HG02678 (cell line): ENCODE measurements at regions not wholly inside any gene's neighbourhood (a gene's known extent, or its start where the extent isn't known, plus 50 kb on each side); places are given as distances from the start of the nearest gene placed in this dataset.

ENCODE experiments used
- ATAC-seq: cut with Tn5 transposase; IDR thresholded peaks from one replicate; pipeline ENCODE4 v1.9.1; 2021; ENCODE audit warnings: mild to moderate bottlenecking, moderate library complexity; ENCODE audit not compliant: unreplicated experiment

DNA sequence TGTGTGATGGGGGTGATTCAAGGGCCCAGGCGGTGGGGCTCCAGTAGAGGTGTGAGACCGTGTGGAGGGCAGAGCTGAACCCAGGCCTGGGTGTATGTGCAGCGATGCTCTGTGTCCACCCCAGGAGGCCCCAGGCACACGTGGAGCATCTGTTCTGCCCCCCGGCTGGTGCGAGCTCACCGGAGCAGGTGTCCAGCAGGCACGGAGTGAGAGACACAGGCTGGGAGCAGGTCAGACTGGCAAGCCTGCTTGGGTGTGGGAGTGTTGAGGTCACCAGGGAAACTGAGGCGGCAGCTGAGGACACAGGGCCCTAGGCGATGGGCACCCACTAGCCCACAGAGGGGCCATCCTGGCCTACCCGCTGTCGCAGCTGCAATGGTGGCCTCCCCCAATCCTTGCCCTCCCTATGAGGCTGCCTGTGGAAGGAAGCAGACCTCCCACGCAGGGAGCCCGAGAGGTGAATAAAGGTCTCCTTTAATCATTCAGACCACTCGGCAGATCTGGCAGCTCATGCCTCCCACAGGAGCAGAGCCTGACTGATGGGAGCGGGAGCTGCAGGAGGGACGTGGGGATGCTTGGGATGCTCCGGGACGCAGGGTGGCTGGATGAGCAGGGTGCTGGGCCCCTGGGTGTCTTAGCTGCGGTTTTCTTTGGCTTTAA, 1165.1 kb downstream of the BRD1 start:
- no peak for ATAC-seq

DNA sequence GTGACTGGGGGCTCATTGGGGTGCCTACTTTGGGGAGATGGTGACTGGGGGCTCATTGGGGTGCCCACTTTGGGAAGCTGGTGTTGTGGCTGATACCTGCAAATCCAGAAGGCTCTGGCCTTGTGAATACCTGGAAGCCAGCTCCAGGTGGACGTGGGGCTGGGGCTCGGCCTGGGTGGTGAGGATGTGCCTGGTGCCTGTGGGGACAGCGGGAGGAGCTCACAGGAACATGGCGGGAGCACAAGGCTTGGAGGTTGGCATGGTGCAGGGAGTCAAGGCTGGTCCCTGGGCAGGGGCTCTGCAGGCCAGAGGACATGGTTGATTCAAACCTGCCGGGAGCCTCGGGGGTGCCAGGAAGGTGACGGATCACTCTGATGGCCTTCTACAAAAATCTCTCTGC, 1165.7 kb downstream of the BRD1 start:
- no peak for ATAC-seq

DNA sequence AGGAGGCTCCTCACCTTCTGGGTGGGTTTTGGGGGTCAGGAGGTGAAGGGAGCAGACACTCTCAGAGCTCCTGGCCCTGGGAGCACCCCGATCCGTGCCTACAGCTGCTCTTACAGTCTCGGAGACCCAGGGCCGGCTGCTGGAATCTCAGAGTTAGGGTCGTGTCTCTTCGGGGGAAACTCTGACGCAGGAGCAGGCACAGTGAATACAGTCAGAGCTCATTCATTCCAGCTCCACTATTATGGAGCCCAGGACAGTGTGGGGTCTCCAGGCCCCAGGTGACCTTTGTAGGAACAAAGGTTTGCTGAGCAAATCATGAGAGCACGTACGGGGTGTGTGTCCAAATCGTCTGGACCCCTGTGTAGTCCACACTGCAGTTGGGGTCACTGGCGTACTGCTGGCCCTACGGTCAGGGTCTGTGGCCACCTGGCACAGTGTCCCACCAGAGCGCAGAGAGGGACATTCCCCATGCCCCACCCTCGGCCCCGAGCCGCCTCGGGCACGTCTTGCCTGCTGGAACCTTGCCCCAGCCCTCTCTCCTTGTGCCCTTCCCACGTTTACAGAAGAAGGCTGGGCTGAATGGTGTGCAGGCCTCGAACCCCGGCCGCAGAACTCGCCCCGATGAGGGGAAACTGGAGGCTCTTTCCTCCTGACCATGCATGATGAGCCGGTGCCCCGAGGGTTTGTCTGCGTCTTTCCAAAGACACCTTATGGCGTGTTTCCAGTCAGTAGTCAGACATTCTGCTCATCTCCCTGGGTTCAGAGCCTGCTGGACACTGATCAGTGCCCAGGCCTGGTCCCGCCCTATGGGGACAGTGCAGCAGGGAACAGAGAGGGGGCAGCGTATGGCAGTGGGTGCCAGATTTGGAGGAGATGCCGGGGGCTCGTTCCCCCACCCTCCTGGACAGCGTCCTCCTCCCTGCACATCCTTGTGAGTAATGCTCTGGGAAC, 1166.6 kb downstream of the BRD1 start:
- ATAC-seq = no peak

DNA sequence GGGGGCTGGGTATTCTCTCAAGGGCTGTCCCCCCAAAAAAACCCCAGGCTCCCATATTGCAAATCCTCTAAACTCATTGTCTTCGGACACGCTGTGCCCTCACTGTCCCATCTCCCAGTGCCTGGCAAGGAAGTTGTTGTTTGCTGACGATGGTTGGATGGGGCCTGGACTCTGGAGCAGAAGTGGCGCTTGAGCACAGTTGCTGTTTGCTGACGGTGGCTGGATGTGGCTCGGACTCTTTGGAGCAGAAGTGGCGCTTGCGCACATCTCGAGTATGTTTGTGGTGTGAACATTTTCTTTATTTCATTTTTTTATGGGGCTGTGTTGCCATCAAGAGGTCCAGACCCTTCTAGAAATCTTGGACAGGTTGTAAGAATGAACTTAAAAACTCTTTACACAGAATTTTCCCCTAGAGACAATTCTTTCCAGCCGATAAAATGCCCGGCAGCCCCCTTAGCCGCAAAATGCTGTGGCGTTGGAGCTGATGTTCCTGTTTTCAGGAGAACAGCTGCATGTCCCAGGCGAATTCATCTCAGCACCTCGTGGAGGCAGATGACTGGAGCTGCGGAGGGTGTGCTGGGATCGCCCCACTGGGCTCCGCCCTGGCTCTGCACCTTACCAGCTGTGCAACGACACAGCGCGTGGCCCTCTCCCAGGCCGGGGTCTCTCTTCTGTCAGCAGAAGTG, 1167.4 kb downstream of the BRD1 start:
- ATAC-seq = no peak

DNA sequence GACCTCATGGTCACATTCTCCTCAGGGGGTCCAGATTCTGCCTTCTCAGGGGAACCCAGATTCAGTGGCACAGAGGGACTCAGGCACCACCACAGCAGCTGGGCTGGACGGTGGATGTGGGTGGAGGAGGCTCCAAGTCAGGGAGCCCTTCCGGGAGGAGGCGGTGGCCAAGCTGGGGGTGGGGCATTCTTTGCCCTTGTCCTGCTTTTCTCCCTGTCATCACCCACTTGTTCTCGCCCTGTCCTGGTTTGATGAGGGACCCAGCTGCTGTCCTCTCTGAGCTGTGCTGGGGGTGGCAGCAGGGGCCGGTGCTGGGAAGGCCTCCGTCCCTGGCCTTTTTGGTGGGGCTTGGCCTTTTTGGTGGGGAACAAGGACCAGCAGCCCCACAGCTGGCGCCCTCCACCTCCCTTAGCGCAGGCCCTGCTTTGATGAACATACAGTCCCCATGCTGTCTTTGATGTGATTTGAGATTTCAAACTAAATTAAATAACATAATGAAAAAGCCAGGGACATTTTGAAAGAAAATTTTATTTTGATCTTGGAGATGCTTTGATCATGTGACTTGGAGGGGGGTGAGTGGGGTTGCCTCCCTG, 1168.2 kb downstream of the BRD1 start:
- ATAC-seq = no peak

DNA sequence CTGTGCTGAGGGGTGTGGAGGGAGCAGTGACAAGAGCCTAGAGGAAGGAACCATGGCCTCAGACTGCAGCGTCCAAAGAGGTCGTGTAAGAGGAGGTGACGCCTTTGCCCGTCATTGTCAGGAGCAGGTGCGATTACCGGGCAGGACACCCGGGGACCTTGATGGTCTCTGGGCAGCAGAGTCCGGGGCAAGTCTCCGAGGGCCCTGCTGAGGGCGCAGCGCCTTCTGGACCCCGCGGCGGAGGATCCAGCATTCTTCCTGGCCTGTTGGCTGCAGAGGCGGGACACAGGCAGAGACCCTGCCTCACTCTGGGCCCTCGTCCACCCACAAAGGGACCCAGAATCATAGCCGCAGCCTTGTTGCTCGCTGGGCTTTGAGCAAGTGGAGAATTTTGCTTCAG, 1168.8 kb downstream of the BRD1 start:
- no peak for ATAC-seq

DNA sequence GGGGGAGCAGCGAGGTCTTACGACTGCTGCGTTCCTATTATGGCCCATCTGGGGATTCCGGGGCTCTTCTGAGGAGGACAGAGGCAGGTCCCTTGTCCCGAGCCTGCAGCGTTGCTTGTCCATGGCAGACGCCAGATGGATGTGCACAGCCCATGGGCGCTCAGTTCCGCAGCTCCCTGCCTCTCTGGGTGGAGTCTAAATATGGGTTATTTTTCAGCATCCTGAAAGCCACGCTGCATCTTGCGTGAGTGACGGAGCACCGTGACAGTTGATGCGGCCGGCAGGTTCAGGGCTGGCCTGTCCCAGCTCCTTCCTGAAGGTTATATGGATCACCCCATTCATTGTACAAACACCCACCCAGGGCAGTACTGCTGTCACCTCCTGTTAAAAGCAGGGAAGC, 1169.4 kb downstream of the BRD1 start:
- no peak for ATAC-seq

DNA sequence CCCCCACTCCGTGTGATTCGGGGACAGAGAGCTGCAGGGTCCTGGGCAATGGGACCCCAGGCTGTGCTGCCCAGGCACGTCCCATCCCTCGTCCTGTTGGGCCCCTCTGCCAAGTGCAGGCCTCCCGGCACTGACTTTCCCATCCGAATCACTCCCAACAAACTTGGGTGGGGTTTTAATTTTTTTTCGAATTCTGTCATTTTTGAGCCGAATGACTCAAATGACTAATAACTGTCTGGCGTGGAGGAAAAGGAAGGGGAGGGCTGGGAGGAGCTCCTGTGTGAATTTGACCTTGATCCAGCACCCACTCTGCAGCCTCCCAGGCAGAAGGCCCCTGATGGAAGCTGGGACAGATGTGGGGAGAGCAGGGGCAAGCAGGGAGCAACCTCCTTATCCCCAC, 1173.2 kb downstream of the BRD1 start:
- no peak for ATAC-seq

DNA sequence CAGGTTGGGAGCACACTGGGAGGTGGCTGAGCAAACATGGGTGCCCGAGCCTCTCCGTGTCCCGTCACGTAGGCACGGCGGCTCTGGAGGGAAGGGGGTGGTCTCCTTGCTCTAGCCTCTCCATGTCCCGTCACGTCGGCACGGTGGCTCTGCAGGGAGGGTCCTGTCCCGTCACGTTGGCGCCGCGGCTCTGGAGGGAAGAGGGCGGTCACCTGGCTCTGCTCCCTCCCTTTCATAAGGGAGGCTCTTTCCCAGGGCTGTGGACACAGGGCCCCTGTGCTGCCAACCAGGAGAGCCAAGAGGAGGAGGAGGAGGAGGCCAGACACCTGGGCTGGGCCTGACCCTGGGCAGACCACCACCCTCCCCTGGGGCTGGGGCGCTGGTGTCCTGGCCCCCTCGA, 1173.7 kb downstream of the BRD1 start:
- no peak for ATAC-seq

DNA sequence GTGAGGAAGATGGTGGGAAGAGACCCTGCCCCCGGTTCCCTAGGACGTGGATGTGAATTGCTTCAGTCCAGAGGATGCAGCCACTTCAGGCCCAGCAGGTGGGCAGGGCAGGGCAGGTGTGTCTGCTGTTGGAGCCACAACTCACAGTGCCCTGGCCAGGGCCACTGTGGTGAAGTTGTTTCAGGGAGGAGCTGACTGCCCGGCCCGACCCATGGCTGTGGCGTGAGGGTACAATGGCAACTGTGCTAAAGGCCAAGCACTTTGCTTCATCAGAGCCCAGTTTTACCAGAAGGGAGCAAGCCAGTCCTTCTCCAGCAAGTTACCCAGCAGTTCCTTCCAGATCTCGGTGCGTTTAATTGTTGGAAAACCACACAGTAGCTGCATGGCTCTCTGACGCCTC, 1174.4 kb downstream of the BRD1 start:
- ATAC-seq = no peak

DNA sequence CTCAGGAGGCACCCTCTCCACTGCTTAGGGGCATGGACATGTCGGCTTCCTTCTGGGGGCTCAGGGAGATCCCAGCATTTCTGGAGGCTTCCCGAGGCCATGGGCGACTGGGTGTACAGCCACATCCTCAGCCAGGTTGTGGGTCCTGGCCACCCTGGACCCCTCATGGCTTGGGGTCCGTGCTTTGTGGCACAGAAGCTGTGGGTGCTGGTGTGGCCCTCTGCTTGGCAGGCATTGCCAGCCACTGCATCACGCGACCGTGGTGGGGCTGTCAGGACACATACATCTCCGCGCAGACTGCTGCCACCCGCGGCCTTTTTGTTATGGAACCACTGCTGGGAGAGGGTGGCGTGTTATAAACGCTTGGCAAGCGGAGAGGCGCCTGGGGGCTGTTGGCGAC, 1174.9 kb downstream of the BRD1 start:
- ATAC-seq = no peak

DNA sequence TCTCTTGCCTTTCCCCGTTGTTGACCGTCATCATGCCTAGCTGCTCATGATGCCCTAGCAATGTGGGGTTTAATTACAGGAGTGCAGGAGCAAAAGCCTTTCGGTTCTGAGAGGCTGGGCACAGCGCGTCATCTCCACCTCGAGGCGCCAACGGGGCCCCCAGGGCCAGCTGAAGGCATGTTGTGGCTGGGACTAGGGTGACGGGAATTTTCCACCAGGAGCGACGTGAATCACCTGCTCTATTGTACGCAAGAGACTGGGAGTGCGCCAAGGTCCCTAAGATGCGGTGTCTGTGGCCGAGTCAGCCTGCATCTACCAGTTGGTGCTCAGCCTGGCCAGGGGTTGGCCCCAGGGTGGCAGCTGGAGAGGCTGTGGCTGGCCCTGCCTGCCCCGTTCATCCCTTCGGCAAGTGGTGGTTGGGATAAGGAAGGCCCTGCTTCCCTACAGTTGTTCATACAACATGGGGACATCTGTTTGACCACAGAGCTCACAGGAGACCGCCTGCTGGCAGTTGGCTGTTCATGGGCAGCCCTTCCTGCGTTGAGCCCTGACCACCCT, 1175.6 kb downstream of the BRD1 start:
- no peak for ATAC-seq

DNA sequence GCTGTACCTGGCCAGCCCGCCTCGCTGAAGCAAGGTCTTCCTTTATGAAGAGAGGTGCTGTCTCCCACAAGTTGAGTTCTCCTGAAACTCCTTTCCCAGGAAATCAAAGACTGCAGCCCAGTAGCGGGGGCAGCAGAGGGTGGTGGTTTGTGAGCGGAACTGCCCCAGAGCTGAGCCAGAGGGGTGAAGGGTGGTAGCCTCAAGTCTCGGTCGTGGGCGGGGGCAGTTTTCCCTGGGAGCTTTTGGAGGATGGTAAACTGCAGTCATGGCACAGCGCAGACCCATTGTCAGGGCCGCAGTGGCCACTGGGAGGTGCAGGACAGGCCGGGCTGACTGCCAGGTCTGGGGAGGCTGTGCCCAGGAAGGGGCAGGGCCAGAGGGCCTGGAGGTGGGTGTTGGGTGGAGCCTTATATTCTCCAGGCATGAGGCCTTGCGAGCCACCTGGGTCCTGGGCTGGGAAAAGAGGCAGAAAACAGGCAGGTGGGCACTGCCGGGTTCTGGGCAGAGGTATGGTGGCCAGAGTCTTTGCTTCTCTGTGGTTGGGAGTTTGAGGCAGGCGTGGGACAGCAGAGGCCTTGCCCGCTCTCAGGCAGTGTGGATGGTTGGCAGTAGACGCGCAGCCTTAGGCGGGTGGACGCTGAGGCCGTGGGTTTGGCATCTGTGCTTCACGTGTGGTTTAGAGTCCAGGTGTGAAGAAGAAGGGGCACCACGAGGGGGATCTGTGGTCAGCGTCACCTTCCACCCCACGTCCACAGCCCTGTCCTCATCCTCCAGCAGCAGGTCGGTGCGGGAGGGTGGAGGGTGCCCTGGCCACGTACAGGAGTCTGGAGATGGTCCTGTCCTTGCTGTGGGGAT, 1176.4 kb downstream of the BRD1 start:
- no peak for ATAC-seq

DNA sequence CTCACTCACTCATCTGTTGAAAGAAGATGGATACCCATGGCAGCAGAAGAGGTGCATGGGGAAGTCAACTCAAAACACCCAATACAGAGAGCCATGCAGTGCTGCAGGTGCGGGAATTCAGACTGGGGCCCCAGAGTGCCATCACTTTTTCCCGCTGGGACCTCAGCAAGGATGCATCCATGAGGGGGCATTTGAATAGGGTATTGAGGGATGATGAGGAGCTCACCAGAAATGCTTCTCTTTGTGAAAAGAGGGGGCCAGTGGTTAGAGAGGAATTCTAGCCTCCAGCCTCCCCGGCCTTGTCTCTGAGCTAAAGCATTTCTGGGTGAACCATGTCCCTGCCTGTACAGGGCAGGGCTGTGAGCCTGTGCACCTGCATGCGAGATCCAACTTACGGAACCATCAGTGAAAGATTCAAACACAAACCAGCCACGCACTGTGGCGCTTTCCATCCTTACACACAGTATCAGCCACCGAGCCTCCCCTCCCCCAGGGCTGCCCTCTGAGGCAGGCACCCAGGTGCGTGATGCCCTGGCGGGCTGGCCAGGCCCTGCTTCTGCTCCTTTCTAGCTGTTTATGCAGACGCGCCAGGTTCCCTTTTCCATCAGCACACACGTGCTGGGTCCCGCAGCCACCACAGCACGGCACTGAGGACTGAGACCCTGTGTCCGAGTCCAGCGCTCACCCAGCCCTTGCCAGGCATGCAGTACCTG, 1177.2 kb downstream of the BRD1 start:
- no peak for ATAC-seq

DNA sequence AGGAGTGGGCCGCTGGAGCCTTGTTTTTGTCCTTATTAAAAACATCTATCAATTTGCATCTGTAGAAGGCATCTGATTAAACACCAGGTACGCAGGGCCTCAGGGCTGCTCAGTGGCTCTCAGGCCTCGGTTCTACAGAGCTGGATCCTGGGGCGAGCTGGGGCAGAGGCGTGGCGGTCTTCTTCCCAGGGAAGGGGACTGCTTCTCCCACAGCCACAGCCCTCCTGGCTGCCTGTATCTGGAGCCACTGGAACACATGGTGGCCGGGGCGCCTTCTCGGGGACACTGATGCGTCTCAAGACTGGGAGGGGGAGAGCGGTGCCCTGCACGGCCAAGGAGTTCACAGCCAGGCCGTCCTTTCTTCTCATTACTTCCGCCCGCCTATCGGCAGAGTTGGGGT, 1178.2 kb downstream of the BRD1 start:
- no peak for ATAC-seq

DNA sequence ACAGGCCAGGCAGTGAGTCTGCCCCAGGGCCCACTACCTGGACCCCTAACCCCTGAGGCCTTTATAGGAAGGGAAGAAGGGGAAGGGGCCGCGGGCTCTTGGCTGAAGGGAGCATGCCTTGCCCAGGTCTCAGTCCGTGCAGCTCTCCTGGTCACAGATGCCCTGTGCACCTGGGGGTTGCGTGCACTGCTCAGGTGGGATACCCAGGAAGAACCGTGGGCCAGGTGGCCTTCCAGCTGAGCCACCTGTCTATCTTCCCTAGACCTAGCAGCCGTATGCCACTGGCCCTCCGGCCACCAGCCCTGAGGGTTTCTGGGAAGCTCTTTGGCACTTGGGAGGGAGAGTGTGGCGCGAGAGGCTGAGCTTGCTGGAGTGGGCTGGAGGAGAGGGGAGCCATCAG, 1178.6 kb downstream of the BRD1 start:
- no peak for ATAC-seq

DNA sequence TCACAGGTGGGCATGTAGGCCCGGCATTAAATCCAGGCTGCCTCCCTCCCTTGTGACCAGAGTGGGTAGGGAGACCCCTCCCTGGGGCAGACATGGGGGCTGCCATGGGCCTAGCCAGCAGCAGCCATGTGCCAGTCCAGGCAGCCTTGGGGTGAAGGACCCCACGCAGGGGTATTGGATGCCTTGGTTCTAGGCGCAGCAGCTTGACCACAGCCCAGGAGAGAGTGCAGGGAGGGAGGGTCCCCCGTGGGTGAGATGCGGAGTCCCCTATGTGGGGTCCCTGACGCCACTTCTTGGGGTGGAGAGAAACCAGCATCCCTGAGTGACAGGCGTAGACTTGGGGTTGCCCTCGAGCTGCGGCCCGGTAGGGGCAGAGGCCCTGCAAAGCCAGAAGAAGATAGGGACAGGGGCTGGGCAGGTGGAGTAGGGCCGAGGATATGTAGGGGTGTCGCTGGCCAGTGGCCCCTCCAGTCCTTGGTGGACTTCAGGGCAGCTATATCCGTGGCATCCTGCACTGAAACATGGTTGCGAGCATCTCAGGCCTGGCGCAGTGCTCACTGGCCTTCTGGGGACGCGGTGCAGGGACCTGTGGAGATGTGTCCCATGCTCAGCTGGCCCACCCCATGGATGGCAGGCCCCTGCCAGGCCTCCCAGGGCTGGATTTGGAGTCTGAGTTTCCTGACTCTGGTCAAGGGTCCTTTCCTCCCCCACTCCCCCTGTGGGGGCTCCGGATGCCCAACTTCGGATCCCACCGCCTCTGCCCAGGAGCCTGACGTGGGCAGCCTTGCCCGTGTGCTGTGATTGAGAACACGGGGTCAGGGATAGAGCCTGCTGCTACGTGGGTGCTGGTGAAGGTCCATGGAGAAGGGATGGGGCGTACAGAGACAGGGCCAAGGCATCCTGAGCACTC, 1179.8 kb downstream of the BRD1 start:
- no peak for ATAC-seq

DNA sequence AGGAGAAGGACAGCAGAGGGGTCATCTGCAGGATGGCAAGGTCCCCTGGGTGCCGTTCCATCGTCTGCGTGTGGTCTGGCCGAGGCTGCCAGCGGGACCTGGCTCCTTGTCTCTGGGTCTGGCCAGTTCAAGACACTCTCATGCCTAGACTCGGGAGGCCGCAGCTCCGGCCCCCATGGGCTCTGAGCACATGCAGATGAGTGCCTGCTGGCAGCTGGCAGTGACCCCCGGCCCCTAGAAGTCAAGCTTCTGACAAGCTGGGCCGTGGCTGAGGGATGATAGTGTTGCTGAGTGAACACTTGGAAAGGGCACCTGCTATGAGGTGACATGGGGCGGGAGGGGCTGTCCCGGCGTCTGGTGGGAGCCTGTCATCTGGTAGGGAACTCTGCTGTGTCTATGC, 1180.6 kb downstream of the BRD1 start:
- no peak for ATAC-seq
